Esophagus muscularis mucosa (tissue), 4 donors: ENCODE measurements at regions not wholly inside any gene's neighbourhood (a gene's known extent, or its start where the extent isn't known, plus 50 kb on each side); places are given as distances from the start of the nearest gene placed in this dataset.

Experiments
- EP300 ChIP-seq: sonication (generic); formaldehyde crosslinking; IDR thresholded peaks from one replicate; pipeline ENCODE4 v1.6.1; 2017; ENCODE audit warnings: antibody characterized with exemption
- POLR2A ChIP-seq: fragments of 450-650 bp; IDR thresholded peaks from one replicate; pipeline ENCODE4 v1.6.1; 2017; ENCODE audit warnings: antibody characterized with exemption, moderate library complexity, mild to moderate bottlenecking, low read depth
- POLR2AphosphoS5 ChIP-seq, 2 donors: sonication (generic); formaldehyde crosslinking; IDR thresholded peaks; one replicate each; pipeline ENCODE4 v1.6.1; 2017; ENCODE audit warnings: antibody characterized with exemption in 2 of 2
- TF ChIP-seq, protein P1 (sequence below), 3 experiments: fragments of 200-600 bp in 2 of 3; fragments of 450-650 bp in 1 of 3; sonication (generic) in 2 of 3; IDR thresholded peaks; one replicate each; pipeline ENCODE4 v1.5.1; 2017 to 2019; ENCODE audit warnings: antibody characterized with exemption in 3 of 3, mild to moderate bottlenecking in 2 of 3, moderate library complexity in 1 of 3

DNA sequence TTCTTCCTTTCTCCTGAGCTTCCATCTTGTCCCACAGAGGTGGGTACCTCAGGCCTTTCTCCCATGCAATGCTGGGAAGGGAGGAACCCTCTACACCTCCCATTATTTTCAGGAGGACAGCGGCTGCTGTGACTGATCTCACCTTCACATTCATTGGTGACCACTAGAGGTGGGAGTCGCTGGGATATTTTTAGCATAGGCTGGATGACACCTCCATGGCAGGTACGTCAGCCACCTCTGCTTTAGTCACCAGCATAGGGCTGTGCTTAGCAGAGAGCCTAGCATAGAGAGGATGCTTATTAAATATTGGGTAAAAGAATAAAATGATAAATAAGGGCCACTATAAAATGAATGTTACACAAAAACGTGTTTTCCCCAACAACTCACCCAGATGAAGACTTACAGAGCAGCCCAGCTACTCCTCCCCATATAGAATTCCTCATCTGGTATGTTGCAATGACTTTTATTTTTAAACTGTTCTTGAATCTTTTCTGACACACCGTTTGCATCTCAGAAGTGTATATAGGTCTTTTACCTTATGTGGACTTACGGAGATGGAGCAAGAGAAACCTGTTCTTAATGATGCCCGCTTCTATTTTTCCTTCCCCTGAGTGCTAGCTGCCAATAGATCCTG is 60.9 kb upstream of the SORBS2 start:
- TF ChIP-seq, protein P1, sequence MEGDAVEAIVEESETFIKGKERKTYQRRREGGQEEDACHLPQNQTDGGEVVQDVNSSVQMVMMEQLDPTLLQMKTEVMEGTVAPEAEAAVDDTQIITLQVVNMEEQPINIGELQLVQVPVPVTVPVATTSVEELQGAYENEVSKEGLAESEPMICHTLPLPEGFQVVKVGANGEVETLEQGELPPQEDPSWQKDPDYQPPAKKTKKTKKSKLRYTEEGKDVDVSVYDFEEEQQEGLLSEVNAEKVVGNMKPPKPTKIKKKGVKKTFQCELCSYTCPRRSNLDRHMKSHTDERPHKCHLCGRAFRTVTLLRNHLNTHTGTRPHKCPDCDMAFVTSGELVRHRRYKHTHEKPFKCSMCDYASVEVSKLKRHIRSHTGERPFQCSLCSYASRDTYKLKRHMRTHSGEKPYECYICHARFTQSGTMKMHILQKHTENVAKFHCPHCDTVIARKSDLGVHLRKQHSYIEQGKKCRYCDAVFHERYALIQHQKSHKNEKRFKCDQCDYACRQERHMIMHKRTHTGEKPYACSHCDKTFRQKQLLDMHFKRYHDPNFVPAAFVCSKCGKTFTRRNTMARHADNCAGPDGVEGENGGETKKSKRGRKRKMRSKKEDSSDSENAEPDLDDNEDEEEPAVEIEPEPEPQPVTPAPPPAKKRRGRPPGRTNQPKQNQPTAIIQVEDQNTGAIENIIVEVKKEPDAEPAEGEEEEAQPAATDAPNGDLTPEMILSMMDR (IDR thresholded peaks at IDR 0.05): no peak
- no peak for TF ChIP-seq POLR2A
- TF ChIP-seq POLR2AphosphoS5 (IDR thresholded peaks at IDR 0.05): no peak
- TF ChIP-seq EP300: no peak
